Neural cell (in vitro differentiated cells): ENCODE measurements at regions not wholly inside any gene's neighbourhood (a gene's known extent, or its start where the extent isn't known, plus 50 kb on each side); places are given as distances from the start of the nearest gene placed in this dataset.

Experiments used
- H2AFZ ChIP-seq: fragments of 200-600, 300-800 bp; sonication (generic), shearing (Covaris generic); 2 replicates; pipeline ENCODE4 v1.6.0; 2014; ENCODE audit warnings: low read depth, mild to moderate bottlenecking, antibody characterized with exemption, low read length, moderate library complexity
- H3F3A ChIP-seq: fragments of 200-600 bp; shearing (Covaris generic); 2 replicates; pipeline ENCODE4 v1.6.1; 2016; ENCODE audit warnings: mild to moderate bottlenecking, moderate library complexity, mixed read lengths, antibody characterized with exemption, low read length; ENCODE audit not compliant: insufficient read depth, poor library complexity, severe bottlenecking
- H3K27ac ChIP-seq: fragments of 200-600, 300-800 bp; sonication (generic), shearing (Covaris generic); 2 replicates; pipeline ENCODE4 v1.5.1; 2014; ENCODE audit warnings: mild to moderate bottlenecking, low read length, moderate library complexity
- H3K27me3 ChIP-seq: fragments of 300-800, 200-600 bp; sonication (generic), shearing (Covaris generic); 2 replicates; pipeline ENCODE4 v1.6.0; 2014; ENCODE audit warnings: mild to moderate bottlenecking, low read depth, low read length, moderate library complexity; ENCODE audit not compliant: insufficient read depth
- H3K36me3 ChIP-seq: fragments of 300-800, 200-600 bp; sonication (generic), shearing (Covaris generic); 2 replicates; pipeline ENCODE4 v1.5.1; 2014; ENCODE audit warnings: mild to moderate bottlenecking, antibody characterized with exemption, low read length, moderate library complexity; ENCODE audit not compliant: insufficient read depth
- H3K4me2 ChIP-seq: fragments of 300-800, 200-600 bp; sonication (generic), shearing (Covaris generic); 2 replicates; pipeline ENCODE4 v1.6.0; 2014; ENCODE audit warnings: mild to moderate bottlenecking, low read length
- H3K4me3 ChIP-seq: fragments of 300-800, 200-600 bp; sonication (generic), shearing (Covaris generic); 2 replicates; pipeline ENCODE4 v1.5.1; 2014; ENCODE audit warnings: mild to moderate bottlenecking, low read length, moderate library complexity
- H3K79me2 ChIP-seq: fragments of 200-600 bp; shearing (Covaris generic); replicated peaks from 2 replicates; pipeline ENCODE4 v1.6.0; 2014; ENCODE audit warnings: mild to moderate bottlenecking, low read length, moderate library complexity; ENCODE audit not compliant: insufficient read depth
- H3K9ac ChIP-seq: fragments of 300-800, 200-600 bp; sonication (generic), shearing (Covaris generic); 2 replicates; pipeline ENCODE4 v1.6.1; 2016; ENCODE audit warnings: mild to moderate bottlenecking, low read length, mixed read lengths
- H3K9me2 ChIP-seq: fragments of 200-600 bp; shearing (Covaris generic); 2 replicates; pipeline ENCODE4 v1.6.1; 2016; ENCODE audit warnings: mild to moderate bottlenecking, low read length, mixed read lengths; ENCODE audit not compliant: insufficient read depth
- H3K9me3 ChIP-seq: fragments of 200-600, 300-800 bp; sonication (generic), shearing (Covaris generic); 2 replicates; pipeline ENCODE4 v1.6.1; 2016; ENCODE audit warnings: mild to moderate bottlenecking, mixed run types, low read length, moderate library complexity, mixed read lengths
- H4K20me1 ChIP-seq: fragments of 200-600 bp; shearing (Covaris generic); 2 replicates; pipeline ENCODE4 v1.6.1; 2016; ENCODE audit warnings: mild to moderate bottlenecking, mixed run types; ENCODE audit not compliant: insufficient read depth
- CTCF ChIP-seq: fragments of 450-650 bp; IDR thresholded peaks from 2 replicates; pipeline ENCODE4 v1.5.1; 2014; ENCODE audit warnings: antibody characterized with exemption, mild to moderate bottlenecking, moderate library complexity; ENCODE audit not compliant: poor library complexity, severe bottlenecking
- EP300 ChIP-seq: fragments of 450-650 bp; conservative IDR thresholded peaks from 2 replicates; pipeline ENCODE4 v1.6.1; 2014; ENCODE audit warnings: antibody characterized with exemption, mild to moderate bottlenecking, moderate library complexity; ENCODE audit not compliant: poor library complexity, severe bottlenecking
- EZH2 ChIP-seq: fragments of 200-600, 300-800 bp; shearing (Covaris generic), sonication (generic); IDR thresholded peaks from 2 replicates; pipeline ENCODE4 v1.6.1; 2014; ENCODE audit warnings: antibody characterized with exemption, low read length, borderline replicate concordance, mild to moderate bottlenecking; ENCODE audit not compliant: insufficient read depth, poor library complexity, severe bottlenecking
- MXI1 ChIP-seq: fragments of 450-650 bp; conservative IDR thresholded peaks from 2 replicates; pipeline ENCODE4 v1.6.1; 2014; ENCODE audit warnings: antibody characterized with exemption, mild to moderate bottlenecking; ENCODE audit not compliant: poor library complexity, severe bottlenecking
- POLR2AphosphoS5 ChIP-seq: IDR thresholded peaks from 2 replicates; pipeline ENCODE4 v1.6.1; 2012
- RAD21 ChIP-seq: fragments of 450-650 bp; conservative IDR thresholded peaks from 2 replicates; pipeline ENCODE4 v1.6.1; 2014; ENCODE audit warnings: antibody characterized with exemption, mild to moderate bottlenecking, moderate library complexity
- REST ChIP-seq: IDR thresholded peaks from 2 replicates; pipeline ENCODE4 v1.6.1; 2012; ENCODE audit warnings: borderline replicate concordance
- SMC3 ChIP-seq: fragments of 450-650 bp; conservative IDR thresholded peaks from 2 replicates; pipeline ENCODE4 v1.6.1; 2014; ENCODE audit warnings: antibody characterized with exemption, mild to moderate bottlenecking, moderate library complexity; ENCODE audit not compliant: poor library complexity
- TAF1 ChIP-seq: IDR thresholded peaks from 2 replicates; pipeline ENCODE4 v1.6.1; 2012; ENCODE audit warnings: low read depth

DNA sequence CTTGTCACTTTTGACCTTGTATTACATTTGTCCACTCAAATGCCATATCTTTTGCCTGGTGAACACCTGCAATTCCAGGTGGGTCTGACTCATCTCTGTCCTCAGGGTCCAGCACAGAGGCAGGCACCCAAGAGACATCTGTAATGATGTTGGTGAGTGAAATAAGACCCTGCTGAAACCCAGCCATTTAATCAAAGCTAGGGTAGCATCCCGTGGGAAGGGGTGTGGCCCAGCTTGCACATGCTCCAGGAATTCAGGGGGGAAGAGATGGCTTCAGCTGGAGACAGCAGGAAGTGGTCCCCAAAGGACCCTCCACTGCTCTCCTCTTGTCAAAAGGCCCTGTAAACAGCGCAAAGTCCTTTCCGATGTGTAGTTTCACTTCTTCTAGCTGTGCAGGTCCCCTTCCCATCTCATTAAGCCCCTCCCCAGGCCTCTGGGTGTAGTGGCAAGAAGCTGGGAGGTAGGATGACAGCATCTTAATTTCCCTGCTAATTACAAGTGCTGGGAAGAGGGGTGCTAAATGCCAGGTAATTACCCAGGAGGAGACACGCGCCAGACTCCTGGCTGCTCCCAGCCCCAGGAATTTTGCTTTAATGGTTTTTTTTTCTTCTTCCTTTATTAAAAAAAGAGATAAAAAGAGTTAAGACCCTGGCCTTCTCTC lies 54.4 kb upstream of the TRABD2B start:
- Histone ChIP-seq H3K27ac (no peak overlapping the region), H4K20me1 (no peaks in the 10 kb centered on the region), H3K79me2 (no peaks in the 10 kb centered on the region), H3K9me3 (no peaks in the 10 kb centered on the region), H3K9me2 (no peaks in the 10 kb centered on the region), H2AFZ (no peak overlapping the region), H3K27me3 (no peaks in the 10 kb centered on the region), H3K4me2 (no peak overlapping the region), H3F3A (no peaks in the 10 kb centered on the region), H3K9ac (no peak overlapping the region), H3K4me3 (no peak overlapping the region), H3K36me3 (no peaks in the 10 kb centered on the region)
- TF ChIP-seq TAF1 (no peak), SMC3 (no peak), CTCF (no peak), REST (no peak), EP300 (no peak), RAD21 (no peak)

GRCh38 chr1:48049823-48050535 lies 52.8 kb upstream of the TRABD2B start:
- no peaks in the 10 kb centered on the region for H3K9me3 ChIP-seq
- H4K20me1 ChIP-seq = no peaks in the 10 kb centered on the region
- H3K36me3 ChIP-seq = no peaks in the 10 kb centered on the region
- H3K27ac ChIP-seq = no peak overlapping the region
- H3K79me2 ChIP-seq = no peaks in the 10 kb centered on the region
- no peaks in the 10 kb centered on the region for H3K27me3 ChIP-seq
- H3K4me3 ChIP-seq = no peak overlapping the region
- H3K4me2 ChIP-seq = no peak overlapping the region
- H3F3A ChIP-seq = no peaks in the 10 kb centered on the region
- H3K9ac ChIP-seq = no peak overlapping the region
- no peak overlapping the region for H2AFZ ChIP-seq
- TF ChIP-seq REST (no peak), EZH2 (no peak), SMC3 (no peak), MXI1 (no peak), POLR2AphosphoS5 (no peak), RAD21 (no peak), EP300 (no peak), TAF1 (no peak)
- H3K9me2 ChIP-seq = no peaks in the 10 kb centered on the region
